ENCODE measurements at regions not wholly inside any gene's neighbourhood (a gene's known extent, or its start where the extent isn't known, plus 50 kb on each side); places are given as distances from the start of the nearest gene placed in this dataset.

DNA sequence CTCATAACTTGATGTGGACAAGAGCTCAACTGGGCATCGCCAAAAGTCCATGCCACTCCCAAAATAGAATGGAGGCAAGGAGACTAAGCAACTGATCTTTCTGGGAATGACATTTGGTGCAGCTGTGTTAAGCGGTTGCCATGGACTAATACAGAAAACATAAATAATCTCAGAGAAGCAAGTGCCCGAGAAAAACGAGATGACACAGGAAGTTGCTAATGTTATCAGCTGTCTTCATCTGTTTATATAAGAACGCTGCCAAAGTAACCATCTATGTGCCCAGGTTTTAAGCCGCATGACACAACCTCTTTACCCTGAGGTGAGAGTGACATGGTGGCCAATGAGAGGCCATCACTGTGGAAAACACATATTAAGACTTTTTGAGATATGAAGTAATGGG, 54.9 kb upstream of the SACS start:
- no peak for DNase-seq (ENCODE audit: low read depth, low spot score)

DNA sequence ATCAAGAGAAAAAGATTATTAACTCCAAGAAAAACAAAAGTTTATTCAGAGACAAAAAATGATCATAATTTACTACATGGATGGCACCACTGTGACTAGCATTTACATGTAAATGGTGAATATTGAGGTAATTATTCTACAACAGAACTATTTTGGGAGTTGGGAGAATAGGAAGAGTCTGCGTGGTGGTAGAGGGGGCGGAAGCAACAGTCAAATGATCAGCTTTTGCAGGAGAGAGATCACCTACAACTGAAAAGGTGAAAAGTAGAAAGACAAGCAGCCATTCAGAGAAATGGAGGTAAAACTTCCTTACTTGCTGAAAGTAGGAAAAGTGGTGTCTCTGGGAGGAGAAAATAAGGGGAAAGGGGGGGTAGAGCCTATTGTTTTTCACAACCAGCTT, 62.8 kb upstream of the SACS start:
- DNase-seq (ENCODE audit: low read depth, low spot score) = no peak

DNA sequence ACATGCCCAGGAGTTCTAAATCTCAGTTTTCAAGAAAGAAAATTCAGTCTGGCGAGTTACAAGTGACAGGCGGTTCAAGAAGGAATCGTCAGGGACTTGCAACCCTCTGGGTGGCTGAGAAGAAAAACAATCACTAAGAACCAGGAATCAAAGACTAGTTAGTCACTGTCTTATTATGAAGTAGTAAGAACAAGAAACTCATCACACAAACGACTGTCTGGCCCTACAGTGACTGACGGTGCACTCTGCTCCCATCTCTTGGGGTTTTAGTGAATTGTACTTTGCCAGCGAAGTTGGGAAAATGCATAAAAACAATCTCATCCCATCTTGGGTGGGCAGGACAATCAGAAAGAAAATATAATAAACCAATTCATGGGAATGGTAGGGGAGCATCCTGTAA, 63.7 kb upstream of the SACS start:
- DNase-seq (ENCODE audit: low read depth, low spot score) = no peak

GRCh38 chr13:23500849-23501248, 67.3 kb upstream of the SACS start:
- DNase-seq (ENCODE audit: low read depth, low spot score) = no peak

GRCh38 chr13:23504180-23504579, 66.0 kb upstream of the TNFRSF19 start:
- DNase-seq (ENCODE audit: low read depth, low spot score) = no peak

- DNase-seq (ENCODE audit: low read depth, low spot score) = peak; percentile 19
These were observed 65.2 kb upstream of the TNFRSF19 start for GRCh38 chr13:23505007-23505406.

DNA sequence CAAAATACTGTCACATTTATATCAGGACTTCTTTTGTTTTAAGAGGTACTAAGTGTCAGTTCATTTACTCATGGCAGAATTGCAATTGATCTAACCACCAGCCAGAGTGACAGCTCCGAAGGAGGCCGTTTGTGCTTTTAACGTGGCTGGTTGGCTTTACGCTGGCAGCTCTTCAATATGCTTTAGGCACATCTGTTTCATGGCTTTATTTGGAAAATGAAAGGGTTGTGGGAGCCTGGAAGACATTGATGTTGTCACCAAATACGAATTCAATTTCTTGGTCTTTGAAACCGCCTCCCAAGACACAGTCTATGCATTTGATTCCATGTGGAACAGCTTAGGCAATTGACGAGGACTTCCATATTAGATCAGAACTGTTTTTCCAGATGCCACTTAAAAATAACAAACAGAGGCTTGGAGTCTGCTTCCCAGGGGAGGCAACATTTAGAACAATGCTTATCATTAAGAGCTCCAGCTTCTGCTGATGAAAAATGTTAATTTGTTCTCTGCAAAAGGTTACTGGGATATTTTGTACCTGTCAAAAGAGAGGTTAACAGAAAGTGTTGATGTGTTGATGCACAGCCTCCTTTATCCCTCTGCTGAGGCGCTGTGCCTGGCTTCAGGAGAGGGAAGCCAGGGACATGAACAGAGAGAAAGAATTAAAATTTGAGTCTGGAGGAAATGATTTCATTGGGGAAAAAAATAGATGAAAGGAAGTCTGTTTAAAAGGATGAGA, 64.0 kb upstream of the TNFRSF19 start:
- no peak for DNase-seq (ENCODE audit: low read depth, low spot score)

DNA sequence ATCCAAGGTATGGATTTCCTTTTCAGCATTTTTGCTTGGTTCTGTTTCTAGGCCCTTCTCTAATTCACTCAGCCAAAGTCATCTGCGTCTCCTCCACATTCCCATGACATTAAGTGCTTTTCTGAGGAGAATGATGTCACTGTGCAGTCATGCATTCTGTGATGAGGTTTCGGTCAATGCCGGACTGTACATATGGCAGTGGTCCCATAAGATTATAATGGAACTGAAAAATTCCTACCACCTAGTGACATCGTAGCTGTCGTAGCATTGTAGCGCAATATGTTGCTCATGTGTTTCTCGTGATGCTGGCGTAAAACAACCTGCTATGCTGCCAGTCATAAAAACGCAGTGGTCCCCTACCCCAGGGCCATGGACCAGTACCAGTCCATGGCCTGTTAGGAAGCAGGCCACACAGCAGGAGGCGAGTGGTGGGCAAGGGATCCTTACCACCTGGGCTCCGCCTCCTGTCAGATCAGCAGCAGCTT, 63.4 kb upstream of the TNFRSF19 start:
- DNase-seq (ENCODE audit: low read depth, low spot score) = peak; percentile 27

DNA sequence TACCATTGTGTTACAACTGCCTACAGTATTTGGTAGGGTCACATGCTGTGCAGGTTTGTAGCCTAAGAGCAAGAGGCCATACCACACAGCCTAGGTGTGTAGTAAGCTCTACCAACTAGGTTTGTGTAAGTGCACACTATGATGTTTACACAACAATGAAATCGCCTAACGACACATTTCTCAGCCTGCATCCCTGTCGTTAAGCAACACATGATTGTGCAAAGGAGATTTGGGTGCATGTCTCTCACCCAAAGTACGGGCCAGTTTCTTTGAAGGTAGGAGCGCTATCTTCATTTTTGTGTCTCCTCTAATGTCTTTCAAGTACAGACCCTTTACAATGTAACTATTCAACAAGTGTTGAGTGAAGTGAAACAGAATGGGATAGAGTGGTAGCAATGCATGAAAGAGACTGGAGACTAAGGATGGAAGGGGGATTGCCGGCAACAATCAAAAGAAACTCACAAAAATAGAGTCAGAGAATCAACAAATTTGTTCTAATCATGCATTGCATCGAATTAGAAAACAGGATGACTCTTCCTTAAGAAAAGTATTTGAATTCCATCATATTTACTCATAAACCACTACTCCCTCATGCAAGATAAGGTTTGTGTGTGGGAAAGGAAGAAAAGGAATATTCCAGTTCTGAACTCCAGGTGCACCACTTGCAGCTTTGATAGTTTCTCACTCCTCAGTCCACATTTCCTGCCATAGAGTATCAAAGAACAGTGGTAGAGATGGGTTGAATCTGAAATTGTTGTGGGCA, 60.2 kb upstream of the TNFRSF19 start:
- DNase-seq (ENCODE audit: low read depth, low spot score) = no peak

DNA sequence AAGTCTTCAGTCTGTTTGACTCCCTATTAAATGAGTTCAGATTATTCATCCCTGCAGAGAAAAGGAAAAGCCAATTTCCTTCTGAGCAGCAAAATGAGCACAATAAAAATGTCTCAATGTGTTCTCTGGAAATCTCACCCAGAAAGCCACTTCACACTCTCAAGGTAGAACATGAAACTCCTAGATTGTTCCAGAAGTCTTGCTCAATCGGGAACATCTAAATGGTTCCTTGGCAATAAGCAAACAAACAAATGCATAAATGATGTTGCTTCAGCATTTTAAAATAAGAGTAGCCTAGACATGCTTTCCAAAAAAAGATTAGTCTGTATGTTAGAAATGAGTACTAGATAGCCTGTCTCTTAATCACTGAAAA, 59.7 kb upstream of the TNFRSF19 start:
- DNase-seq (ENCODE audit: low read depth, low spot score) = no peak

DNA sequence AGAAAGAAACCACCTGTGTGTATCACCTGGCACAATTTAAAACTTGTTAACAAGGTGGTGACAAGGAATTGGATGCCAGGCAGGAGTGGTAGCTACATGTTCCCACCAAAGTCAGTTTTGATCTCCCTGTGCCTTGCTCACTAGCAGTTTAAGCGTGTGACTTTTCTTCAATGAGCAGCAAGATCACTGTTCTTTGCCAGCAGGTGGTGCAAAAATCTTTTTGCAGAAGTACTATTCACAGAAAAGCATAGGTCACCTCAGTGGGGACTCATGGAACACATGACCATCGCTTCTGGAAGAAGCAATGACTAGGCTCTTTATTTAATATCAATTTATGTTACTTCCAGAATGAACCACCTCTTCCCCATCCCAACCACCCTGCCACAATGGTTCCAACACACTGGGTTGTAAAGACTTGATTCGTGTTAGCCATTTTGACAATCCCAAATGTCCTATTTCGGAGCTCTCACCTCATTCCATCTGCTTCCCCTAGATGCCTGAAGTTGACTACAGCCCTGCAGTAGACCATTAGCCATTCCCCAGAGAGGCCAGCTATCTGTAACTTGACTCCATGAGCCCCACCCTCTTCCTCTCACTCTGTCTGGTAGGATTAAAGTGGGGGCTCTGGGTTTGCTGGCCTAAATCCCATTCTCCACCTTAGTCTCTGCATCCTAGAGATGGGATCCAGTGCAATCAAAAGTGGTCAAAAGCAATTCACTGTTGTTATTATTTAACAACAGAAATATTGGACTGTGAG, 59.1 kb upstream of the TNFRSF19 start:
- DNase-seq (ENCODE audit: low read depth, low spot score) = peak; percentile 63

DNA sequence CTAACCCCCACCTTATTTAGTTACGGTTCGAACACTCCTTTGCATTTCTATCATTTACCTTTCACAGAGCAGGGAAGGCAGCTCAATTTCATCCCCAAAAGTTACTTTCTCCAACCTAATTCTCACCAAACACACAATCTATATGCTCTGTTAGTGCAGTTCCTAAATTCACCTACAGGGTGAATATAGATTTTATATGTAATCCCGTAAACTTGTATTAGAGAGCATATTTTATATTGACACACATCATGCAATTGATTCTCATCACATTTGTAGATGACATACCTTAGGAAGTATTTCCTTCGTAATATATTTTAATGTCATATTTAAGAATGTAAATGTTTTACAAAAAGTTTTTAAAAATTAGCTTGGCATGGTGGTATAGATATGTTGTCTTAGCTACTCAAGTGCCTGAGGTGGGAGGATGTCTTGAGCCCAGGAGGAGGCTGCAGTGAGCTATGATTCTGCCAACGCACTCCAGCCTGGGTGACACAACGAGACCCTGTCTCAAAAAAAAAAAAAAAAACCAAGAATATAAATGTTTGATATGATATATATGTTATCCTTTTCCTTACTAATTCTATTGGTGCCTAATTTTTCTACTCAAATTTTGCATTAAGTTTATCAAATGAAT, 57.3 kb upstream of the TNFRSF19 start:
- no peak for DNase-seq (ENCODE audit: low read depth, low spot score)

DNA sequence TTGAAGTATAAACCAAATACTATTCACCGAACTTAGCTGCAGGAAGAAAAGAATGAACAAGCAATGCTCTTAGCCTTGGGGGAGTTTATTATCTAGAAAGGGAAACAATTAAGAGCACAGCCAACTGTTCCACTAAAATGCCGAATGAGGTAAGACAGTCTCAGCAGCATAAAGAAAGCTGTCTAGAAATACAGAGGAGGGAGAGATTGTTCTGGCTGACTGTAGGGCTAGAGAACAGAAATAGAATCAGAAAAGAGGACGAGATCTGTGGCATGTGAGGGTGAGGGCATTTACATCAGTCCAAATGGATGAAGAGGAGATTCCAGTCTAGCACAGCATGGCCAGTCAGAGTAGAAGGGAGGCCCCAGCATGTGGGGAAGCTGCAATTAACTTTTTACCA, 56.8 kb upstream of the TNFRSF19 start:
- DNase-seq (ENCODE audit: low read depth, low spot score) = no peak

DNA sequence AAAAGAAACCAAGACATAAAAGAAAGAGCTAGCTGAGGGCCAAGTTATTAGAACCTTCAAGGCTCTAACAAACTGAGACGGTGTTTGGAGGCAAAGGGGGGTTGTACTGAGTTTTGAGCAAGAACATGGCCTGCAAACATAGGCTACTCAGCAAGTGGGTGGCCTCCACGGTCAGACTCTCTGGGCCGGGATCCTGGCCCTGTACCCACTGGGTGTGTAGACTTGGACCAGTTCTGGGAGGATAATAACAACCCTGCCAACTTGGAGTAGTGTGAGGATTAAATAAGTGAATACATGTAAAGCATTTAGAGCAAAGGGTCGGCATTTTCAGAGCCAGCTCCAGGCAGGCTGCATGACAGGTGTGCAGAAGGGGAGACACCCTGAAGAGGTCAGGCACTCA, 56.1 kb upstream of the TNFRSF19 start:
- no peak for DNase-seq (ENCODE audit: low read depth, low spot score)

DNA sequence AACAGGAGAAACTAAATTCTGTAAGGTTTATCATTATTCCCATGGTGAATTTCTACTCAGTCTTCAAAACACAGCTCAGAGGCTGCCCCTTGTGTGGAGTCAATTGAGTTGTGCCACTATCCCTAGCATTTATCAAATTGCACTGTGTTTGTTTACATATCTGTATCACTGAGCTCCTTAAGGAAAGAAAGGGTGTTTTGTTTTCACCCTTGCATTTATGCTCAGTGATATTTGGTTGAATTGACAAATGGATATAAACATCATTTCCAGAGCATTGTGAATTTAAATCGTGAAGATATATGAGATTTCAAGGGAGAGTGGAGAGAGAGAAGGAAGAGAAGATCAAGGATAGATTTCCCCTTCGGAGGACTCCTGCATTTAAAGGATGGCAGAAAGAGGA, 55.1 kb upstream of the TNFRSF19 start:
- DNase-seq (ENCODE audit: low read depth, low spot score) = no peak

DNA sequence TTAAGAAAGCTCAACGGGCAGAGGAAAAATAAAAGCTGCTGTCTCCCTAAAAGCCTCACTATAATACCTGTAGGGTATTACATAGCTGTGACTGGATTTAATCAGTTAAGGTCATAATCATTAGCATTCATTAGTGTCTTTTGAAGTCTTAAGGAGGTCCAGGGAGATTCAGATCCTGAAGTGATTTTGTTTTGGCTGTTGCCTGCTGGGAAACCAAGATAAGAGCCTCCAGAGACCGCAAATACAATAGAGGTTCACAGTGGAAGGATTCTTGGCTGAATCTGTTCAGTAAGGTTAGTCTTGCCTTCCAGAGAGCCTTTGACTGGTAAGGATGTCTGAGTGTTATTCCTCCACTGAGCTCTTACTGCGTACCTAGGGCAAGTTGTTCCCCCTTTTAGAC, 54.0 kb upstream of the TNFRSF19 start:
- DNase-seq (ENCODE audit: low read depth, low spot score) = peak; percentile 38

GRCh38 chr13:23516702-23517101, 53.5 kb upstream of the TNFRSF19 start:
- no peak for DNase-seq (ENCODE audit: low read depth, low spot score)

DNA sequence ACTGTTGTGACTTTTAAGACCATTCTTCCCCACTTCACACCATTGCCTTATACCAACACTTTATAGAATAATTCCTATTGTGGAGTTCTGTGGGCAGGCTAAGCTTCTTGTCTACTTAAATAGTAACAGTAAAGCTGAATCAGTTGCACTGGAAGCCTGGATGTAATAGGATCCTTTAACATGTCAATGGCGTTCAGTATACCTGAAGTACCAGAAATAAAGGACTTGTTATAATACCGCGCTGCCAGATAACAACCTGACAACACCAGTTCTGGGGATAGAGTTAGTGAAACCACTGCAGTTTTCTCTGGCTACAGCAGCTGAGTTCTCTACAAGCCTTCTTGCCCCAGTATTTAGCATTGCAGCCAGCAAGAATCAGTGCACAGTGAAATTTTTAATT, 52.0 kb upstream of the TNFRSF19 start:
- DNase-seq (ENCODE audit: low read depth, low spot score) = no peak

Data from ELF-1 (cell line).